Neural progenitor cell (in vitro differentiated cells): ENCODE measurements at regions not wholly inside any gene's neighbourhood (a gene's known extent, or its start where the extent isn't known, plus 50 kb on each side); places are given as distances from the start of the nearest gene placed in this dataset.

Source experiments
- EZH2 ChIP-seq: fragments of 200-600 bp; sonication (generic); IDR thresholded peaks from 2 replicates; pipeline ENCODE4 v1.6.1; 2017; ENCODE audit warnings: antibody characterized with exemption, mild to moderate bottlenecking, moderate library complexity
- EZH2phosphoT487 ChIP-seq: fragments of 200-600 bp; sonication (generic); IDR thresholded peaks from 2 replicates; pipeline ENCODE4 v1.6.1; 2017; ENCODE audit warnings: antibody characterized with exemption
- TF ChIP-seq, protein P1 (sequence below): fragments of 200-600 bp; sonication (generic); IDR thresholded peaks from 2 replicates; pipeline ENCODE4 v1.5.1; 2017; ENCODE audit warnings: antibody characterized with exemption, mild to moderate bottlenecking

DNA sequence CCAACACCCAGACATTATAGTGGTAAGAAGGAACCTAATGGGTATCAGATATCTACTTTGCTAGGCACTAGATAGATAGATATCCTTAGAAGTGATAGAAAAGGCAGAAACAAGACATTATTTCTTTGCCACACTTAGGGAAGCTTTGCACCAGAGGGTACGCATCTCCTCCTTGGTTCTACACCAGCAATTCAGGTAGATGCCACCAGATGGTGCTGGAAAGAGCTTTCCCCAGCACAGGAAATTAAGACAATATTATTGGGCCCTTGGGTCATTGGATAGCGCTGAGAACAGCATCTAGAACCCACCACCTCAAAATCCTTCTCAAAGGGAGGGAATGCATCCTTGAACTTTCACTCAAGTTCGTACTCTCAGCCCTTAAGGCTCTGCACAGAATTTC is 173.8 kb upstream of the CCL2 start:
- TF ChIP-seq, protein P1, sequence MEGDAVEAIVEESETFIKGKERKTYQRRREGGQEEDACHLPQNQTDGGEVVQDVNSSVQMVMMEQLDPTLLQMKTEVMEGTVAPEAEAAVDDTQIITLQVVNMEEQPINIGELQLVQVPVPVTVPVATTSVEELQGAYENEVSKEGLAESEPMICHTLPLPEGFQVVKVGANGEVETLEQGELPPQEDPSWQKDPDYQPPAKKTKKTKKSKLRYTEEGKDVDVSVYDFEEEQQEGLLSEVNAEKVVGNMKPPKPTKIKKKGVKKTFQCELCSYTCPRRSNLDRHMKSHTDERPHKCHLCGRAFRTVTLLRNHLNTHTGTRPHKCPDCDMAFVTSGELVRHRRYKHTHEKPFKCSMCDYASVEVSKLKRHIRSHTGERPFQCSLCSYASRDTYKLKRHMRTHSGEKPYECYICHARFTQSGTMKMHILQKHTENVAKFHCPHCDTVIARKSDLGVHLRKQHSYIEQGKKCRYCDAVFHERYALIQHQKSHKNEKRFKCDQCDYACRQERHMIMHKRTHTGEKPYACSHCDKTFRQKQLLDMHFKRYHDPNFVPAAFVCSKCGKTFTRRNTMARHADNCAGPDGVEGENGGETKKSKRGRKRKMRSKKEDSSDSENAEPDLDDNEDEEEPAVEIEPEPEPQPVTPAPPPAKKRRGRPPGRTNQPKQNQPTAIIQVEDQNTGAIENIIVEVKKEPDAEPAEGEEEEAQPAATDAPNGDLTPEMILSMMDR, result peak; percentile 62
- TF ChIP-seq EZH2 (no peak), EZH2phosphoT487 (no peak)
